HepG2 (cell line): ENCODE measurements at regions not wholly inside any gene's neighbourhood (a gene's known extent, or its start where the extent isn't known, plus 50 kb on each side); places are given as distances from the start of the nearest gene placed in this dataset.

ENCODE experiments used
- ARID5B ChIP-seq: IDR thresholded peaks from 2 replicates; pipeline ENCODE4 v1.4.0; 2020; ENCODE audit warnings: mild to moderate bottlenecking, missing genetic modification reagents
- HMGXB4 ChIP-seq, 2 experiments: sonication (generic) in 1 of 2; formaldehyde crosslinking in 1 of 2; IDR thresholded peaks; 2 replicates each; pipeline versions ENCODE4 v1.4.0 to v1.6.1; 2018 to 2020; ENCODE audit warnings: missing genetic modification reagents in 2 of 2, borderline replicate concordance in 1 of 2, low read depth in 1 of 2, mild to moderate bottlenecking in 1 of 2, missing biosample characterization in 1 of 2
- HOXA3 ChIP-seq: sonication (generic); formaldehyde crosslinking; IDR thresholded peaks from 2 replicates; pipeline ENCODE4 v1.5.0; 2020; ENCODE audit warnings: missing genetic modification reagents
- JARID2 ChIP-seq: sonication (generic); formaldehyde crosslinking; IDR thresholded peaks from 2 replicates; pipeline ENCODE4 v1.8.1; 2023; ENCODE audit warnings: missing genetic modification reagents, inconsistent platforms; ENCODE audit not compliant: insufficient replicate concordance
- KDM3A ChIP-seq: IDR thresholded peaks from 2 replicates; pipeline ENCODE4 v1.6.1; 2018; ENCODE audit warnings: low read depth, missing compliant biosample characterization
- KDM6A ChIP-seq: IDR thresholded peaks from 2 replicates; pipeline ENCODE4 v1.6.1; 2016; ENCODE audit warnings: low read depth
- MAFF ChIP-seq: IDR thresholded peaks from 2 replicates; pipeline ENCODE4 v1.6.1; 2011; ENCODE audit warnings: low read depth, low read length, improper control_type of control experiment
- RCOR2 ChIP-seq: IDR thresholded peaks from 2 replicates; pipeline ENCODE4 v1.6.1; 2016; ENCODE audit warnings: missing biosample characterization, missing genetic modification reagents
- RXRB ChIP-seq: IDR thresholded peaks from 2 replicates; pipeline ENCODE4 v1.6.1; 2016; ENCODE audit warnings: borderline replicate concordance, missing genetic modification reagents, missing compliant biosample characterization
- TBL1XR1 ChIP-seq: fragments of 150-350 bp; IDR thresholded peaks from 2 replicates; pipeline ENCODE4 v1.6.1; 2014; ENCODE audit warnings: borderline replicate concordance, low read length; ENCODE audit not compliant: partially characterized antibody
- ZKSCAN8 ChIP-seq: IDR thresholded peaks from 2 replicates; pipeline ENCODE4 v1.6.1; 2016; ENCODE audit warnings: borderline replicate concordance, missing genetic modification reagents, missing compliant biosample characterization
- ZNF251 ChIP-seq: sonication (generic); formaldehyde crosslinking; IDR thresholded peaks from 2 replicates; pipeline ENCODE4 v1.9.0; 2021; ENCODE audit warnings: mild to moderate bottlenecking, missing genetic modification reagents
- ZNF652 ChIP-seq: IDR thresholded peaks from 2 replicates; pipeline ENCODE4 v1.6.1; 2016; ENCODE audit warnings: low read depth, borderline replicate concordance
- ZNF800 ChIP-seq: sonication (generic); formaldehyde crosslinking; IDR thresholded peaks from 2 replicates; pipeline ENCODE4 v1.4.0; 2020; ENCODE audit warnings: missing genetic modification reagents
- TF ChIP-seq, protein P1 (sequence below): sonication (generic); formaldehyde crosslinking; IDR thresholded peaks from 2 replicates; pipeline ENCODE4 v1.5.1; 2020; ENCODE audit warnings: missing genetic modification reagents, mild to moderate bottlenecking, borderline replicate concordance
- TF ChIP-seq, protein P2 (sequence below): sonication (generic); formaldehyde crosslinking; IDR thresholded peaks from 2 replicates; pipeline ENCODE4 v1.5.1; 2020; ENCODE audit warnings: mild to moderate bottlenecking, missing genetic modification reagents, moderate library complexity
- TF ChIP-seq, protein P3 (sequence below): sonication (generic); formaldehyde crosslinking; IDR thresholded peaks from 2 replicates; pipeline ENCODE4 v1.5.1; 2020; ENCODE audit warnings: missing genetic modification reagents, mild to moderate bottlenecking, borderline replicate concordance

- TF ChIP-seq RXRB (CRISPR knock-in tag) (no peak), HMGXB4 (CRISPR knock-in tag; IDR thresholded peaks at IDR 0.05; ENCODE audit: borderline replicate concordance in 1 of 2, low read depth in 1 of 2) (peak in 1 of 2 experiments; percentile 55; a peak in 1 of 4 replicates), ZNF652 (CRISPR knock-in tag) (peak; percentile 30; the same call in 1 of the 2 replicates), TBL1XR1 (no peak), KDM3A (CRISPR knock-in tag) (no peak), KDM6A (CRISPR knock-in tag) (no peak), HOXA3 (CRISPR knock-in tag) (no peak), JARID2 (CRISPR knock-in tag) (no peak), ZNF800 (CRISPR knock-in tag) (no peak), ARID5B (CRISPR knock-in tag) (peak; percentile 25; the same call in 1 of the 2 replicates), MAFF (0 out of 2 replicates have a peak, but pooled peaks have one; percentile 19), RCOR2 (CRISPR knock-in tag) (no peak), ZKSCAN8 (CRISPR knock-in tag) (0 out of 2 replicates have a peak, but pooled peaks have one; percentile 43), ZNF251 (CRISPR knock-in tag) (no peak)
- TF ChIP-seq, protein P1, sequence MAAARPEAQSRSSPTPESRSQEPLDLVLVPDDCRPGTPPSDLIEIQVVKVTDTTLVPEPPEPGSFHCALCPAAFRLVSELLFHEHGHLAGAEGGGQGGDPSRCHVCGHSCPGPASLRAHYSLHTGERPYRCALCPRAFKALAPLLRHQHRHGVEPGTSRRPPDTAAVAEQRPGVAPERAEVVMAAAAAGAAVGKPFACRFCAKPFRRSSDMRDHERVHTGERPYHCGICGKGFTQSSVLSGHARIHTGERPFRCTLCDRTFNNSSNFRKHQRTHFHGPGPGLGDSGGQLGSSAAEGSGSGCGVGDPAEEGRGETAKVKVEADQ, result no peak
- TF ChIP-seq, protein P2, sequence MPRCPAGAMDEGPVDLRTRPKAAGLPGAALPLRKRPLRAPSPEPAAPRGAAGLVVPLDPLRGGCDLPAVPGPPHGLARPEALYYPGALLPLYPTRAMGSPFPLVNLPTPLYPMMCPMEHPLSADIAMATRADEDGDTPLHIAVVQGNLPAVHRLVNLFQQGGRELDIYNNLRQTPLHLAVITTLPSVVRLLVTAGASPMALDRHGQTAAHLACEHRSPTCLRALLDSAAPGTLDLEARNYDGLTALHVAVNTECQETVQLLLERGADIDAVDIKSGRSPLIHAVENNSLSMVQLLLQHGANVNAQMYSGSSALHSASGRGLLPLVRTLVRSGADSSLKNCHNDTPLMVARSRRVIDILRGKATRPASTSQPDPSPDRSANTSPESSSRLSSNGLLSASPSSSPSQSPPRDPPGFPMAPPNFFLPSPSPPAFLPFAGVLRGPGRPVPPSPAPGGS (CRISPR knock-in tag), result no peak
- TF ChIP-seq, protein P3, sequence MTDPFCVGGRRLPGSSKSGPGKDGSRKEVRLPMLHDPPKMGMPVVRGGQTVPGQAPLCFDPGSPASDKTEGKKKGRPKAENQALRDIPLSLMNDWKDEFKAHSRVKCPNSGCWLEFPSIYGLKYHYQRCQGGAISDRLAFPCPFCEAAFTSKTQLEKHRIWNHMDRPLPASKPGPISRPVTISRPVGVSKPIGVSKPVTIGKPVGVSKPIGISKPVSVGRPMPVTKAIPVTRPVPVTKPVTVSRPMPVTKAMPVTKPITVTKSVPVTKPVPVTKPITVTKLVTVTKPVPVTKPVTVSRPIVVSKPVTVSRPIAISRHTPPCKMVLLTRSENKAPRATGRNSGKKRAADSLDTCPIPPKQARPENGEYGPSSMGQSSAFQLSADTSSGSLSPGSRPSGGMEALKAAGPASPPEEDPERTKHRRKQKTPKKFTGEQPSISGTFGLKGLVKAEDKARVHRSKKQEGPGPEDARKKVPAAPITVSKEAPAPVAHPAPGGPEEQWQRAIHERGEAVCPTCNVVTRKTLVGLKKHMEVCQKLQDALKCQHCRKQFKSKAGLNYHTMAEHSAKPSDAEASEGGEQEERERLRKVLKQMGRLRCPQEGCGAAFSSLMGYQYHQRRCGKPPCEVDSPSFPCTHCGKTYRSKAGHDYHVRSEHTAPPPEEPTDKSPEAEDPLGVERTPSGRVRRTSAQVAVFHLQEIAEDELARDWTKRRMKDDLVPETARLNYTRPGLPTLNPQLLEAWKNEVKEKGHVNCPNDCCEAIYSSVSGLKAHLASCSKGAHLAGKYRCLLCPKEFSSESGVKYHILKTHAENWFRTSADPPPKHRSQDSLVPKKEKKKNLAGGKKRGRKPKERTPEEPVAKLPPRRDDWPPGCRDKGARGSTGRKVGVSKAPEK (CRISPR knock-in tag), result no peak
Observed at GRCh38 chr17:72479113-72479512, 358.3 kb downstream of the SOX9 start (continued).
